Tibial nerve (tissue), 4 donors: ENCODE measurements at regions not wholly inside any gene's neighbourhood (a gene's known extent, or its start where the extent isn't known, plus 50 kb on each side); places are given as distances from the start of the nearest gene placed in this dataset.

Experiments used
- CTCF ChIP-seq, 5 experiments: fragments of 200-600 bp in 3 of 5; fragments of 450-650 bp in 2 of 5; sonication (generic) in 3 of 5; IDR thresholded peaks; one replicate each; pipeline ENCODE4 v1.5.1; 2016 to 2019; ENCODE audit warnings: antibody characterized with exemption in 5 of 5, mild to moderate bottlenecking in 3 of 5, moderate library complexity in 2 of 5
- EP300 ChIP-seq, 2 donors: sonication (generic); formaldehyde crosslinking; IDR thresholded peaks; one replicate each; pipeline ENCODE4 v1.6.1; 2017; ENCODE audit warnings: antibody characterized with exemption in 2 of 2, mild to moderate bottlenecking in 1 of 2
- POLR2A ChIP-seq, 2 donors: fragments of 450-650 bp; IDR thresholded peaks; one replicate each; pipeline ENCODE4 v1.6.1; 2017; ENCODE audit warnings: antibody characterized with exemption in 2 of 2, mild to moderate bottlenecking in 2 of 2, moderate library complexity in 2 of 2

GRCh38 chr4:135775909-135776308 lies 1574.3 kb upstream of the PABPC4L start:
- TF ChIP-seq CTCF (IDR thresholded peaks at IDR 0.05) (no peak), POLR2A (IDR thresholded peaks at IDR 0.05) (no peak), EP300 (IDR thresholded peaks at IDR 0.05) (no peak)
